GM12875 (cell line): ENCODE measurements at regions not wholly inside any gene's neighbourhood (a gene's known extent, or its start where the extent isn't known, plus 50 kb on each side); places are given as distances from the start of the nearest gene placed in this dataset.

Experiments
- H3K4me3 ChIP-seq: one replicate; pipeline ENCODE4 v1.5.1; 2011; ENCODE audit warnings: low read depth, low read length, control low read depth
- TF ChIP-seq, protein P1 (sequence below): IDR thresholded peaks from 2 replicates; pipeline ENCODE4 v1.5.1; 2011; ENCODE audit warnings: low read depth, mild to moderate bottlenecking, control low read depth, inconsistent platforms, low read length, moderate library complexity, borderline replicate concordance; ENCODE audit not compliant: insufficient read depth

DNA sequence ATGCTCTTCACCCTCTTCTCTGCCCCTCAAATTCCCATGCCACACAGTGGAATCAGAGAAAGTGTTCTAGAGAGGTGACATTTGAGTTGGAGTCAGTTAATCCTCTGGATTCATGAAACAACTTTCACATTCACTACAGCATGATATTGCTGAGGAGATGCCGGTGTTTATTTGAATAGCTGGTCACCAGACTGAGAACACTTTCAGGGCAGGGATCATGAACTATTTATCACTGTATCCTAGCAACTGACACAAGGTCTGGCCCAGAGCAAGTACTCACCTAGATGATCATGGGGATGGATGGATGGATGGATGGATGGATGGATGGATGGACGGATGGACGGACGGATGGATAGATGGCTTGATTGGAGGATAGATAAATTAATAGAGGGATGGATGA lies 116.7 kb upstream of the ZMIZ1 start:
- H3K4me3 ChIP-seq: no peak overlapping the region
- TF ChIP-seq, protein P1, sequence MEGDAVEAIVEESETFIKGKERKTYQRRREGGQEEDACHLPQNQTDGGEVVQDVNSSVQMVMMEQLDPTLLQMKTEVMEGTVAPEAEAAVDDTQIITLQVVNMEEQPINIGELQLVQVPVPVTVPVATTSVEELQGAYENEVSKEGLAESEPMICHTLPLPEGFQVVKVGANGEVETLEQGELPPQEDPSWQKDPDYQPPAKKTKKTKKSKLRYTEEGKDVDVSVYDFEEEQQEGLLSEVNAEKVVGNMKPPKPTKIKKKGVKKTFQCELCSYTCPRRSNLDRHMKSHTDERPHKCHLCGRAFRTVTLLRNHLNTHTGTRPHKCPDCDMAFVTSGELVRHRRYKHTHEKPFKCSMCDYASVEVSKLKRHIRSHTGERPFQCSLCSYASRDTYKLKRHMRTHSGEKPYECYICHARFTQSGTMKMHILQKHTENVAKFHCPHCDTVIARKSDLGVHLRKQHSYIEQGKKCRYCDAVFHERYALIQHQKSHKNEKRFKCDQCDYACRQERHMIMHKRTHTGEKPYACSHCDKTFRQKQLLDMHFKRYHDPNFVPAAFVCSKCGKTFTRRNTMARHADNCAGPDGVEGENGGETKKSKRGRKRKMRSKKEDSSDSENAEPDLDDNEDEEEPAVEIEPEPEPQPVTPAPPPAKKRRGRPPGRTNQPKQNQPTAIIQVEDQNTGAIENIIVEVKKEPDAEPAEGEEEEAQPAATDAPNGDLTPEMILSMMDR: no peak

DNA sequence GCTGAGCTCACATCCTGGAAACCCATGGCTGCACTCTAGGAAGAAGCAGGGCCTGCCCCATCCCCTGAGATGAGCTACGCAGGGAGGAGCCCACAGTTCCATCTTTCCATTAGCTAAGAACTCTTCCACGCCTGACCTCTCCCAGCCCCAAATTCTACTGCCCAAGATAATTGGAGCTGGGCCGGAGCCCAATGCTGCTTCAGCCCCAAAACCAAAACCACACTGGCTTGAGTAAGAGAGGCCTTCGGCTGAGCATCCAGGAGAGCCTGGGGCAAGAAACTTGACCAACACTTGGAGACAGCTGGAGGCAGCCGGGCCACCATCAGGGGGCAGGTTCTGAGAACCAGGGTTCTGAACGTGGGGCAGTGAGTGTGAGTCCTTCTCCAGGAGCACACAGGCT lies 116.1 kb upstream of the ZMIZ1 start:
- TF ChIP-seq, protein P1: no peak
- H3K4me3 ChIP-seq: no peak overlapping the region

DNA sequence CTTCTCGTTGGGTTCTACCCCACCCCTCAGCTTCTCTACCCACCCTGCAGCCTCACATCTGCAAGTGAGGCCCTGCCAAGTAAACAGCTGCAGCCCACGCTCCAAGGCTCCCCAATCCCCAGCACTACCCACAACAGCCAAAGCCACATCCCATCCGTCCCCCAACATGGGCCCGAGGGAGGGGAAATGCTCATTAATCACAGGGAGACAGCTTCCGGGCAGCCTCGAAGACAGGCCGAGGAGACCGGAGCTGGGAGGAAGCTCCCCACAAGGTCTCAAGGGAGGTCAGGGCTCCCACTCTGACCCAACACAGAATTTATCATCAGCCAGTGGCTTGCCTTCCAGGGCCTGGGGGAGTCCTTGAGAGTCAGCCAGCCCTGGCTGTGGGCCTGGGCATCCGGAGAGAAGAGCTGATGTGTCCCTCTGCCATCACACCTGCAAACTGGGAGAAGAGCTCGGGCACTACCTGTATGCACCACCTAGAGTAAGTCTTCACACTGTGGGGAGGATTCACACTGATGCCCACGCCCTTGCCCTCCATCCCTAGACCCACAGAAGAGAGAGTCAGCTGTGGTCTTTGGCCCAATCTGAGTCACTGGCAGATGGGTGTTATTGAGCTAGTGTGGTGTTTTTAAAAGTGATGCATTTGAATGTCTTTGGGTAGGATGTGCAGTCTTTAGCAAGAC lies 115.5 kb upstream of the ZMIZ1 start:
- no peak overlapping the region for H3K4me3 ChIP-seq
- TF ChIP-seq, protein P1: no peak

DNA sequence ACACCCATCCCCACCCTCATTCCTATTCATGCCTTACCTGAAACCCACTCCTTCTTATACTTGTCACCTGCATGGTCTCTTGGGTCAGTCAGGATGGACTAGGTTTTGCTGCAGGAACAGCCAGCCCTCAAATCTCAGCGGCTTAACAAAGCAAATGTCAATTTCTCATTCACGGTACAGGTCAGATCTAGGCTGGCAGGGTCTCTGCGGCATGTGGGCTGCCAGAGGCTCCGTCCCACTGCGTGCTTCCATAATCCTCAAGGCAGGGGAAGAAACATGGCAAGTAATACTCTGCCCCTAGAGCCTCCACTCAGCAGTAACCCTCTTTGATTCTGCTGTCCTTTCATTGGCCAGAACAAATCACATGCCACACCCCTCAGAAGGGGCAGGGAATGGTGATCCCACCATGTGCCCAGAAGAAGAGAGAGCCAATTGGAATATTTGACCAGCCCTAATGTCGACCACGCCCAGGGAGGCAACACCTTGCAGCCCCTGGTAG lies 114.9 kb upstream of the ZMIZ1 start:
- TF ChIP-seq, protein P1: no peak
- H3K4me3 ChIP-seq: no peak overlapping the region

DNA sequence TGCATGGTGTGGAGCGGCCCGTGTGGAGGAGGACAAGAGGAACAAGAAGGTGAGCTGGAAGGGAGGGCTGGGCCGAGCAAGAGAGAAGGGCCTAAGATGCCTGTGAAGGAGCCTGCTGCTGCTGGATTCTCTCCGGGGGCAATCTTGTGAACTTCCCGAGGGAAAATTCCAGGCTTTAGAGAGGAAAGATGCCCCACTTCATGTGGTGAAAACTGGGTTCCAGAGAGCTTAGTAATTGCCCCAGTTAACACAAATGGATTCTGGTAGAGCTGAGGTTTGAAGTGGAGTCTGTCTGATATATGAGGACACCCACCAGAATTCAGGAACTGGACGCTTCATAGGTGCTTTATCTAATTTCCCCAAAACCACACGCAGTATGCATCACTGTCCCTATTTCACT lies 114.1 kb upstream of the ZMIZ1 start:
- TF ChIP-seq, protein P1: no peak
- H3K4me3 ChIP-seq: no peak overlapping the region

DNA sequence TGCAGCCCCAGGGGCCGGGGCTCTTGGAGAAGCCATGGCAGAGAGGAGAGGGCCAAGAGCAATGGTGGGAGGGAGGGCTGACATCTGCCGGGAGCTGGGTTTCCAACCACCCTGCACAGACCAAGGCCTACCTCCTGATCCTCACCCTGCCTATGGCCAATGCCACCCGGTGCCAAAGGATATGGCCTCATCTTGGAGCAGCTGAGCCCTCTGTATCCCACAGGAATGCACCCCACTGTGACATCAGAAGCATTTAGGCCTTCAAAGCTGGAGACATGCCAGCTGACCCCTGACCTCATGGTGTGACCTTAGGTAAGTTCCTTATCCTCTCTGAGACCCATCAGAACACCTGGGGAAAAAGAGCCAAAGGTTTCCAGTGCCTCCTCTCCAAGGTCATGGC lies 113.6 kb upstream of the ZMIZ1 start:
- TF ChIP-seq, protein P1: no peak
- H3K4me3 ChIP-seq: no peak overlapping the region

DNA sequence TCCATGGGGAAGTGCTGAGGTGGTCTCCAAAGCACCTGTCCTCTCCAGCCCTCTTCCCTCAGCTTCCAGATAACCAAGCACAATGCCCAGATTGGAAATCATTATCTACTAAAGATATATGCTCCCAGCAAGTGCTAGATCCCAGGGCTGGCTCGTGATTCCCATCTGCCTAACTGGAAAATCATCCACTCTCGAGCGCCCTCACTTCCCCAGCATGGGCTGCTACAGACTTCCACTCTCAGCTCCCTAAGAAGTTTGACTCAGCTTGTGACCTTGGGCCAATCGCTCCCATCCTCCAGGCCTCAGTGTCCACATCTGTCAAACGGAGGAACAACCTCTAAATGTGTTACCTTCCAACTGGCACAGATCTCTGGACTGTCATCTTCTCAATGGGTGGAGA lies 112.4 kb upstream of the ZMIZ1 start:
- TF ChIP-seq, protein P1: no peak
- no peak overlapping the region for H3K4me3 ChIP-seq
